HUDEP-2 (cell line): ENCODE measurements at regions not wholly inside any gene's neighbourhood (a gene's known extent, or its start where the extent isn't known, plus 50 kb on each side); places are given as distances from the start of the nearest gene placed in this dataset.
"Not testable (repeated sequence)": the region's sequence is repeated elsewhere in the genome, so short reads cannot be mapped to it uniquely, and the experiment has no call there.

ENCODE experiments used
- DNase-seq, 76 experiments: peaks; one replicate each; lab custom pipeline; 2025; ENCODE audit not compliant: unreplicated experiment in 76 of 76; lab: John Stamatoyannopoulos, UW

GRCh38 chr10:33674491-33674890 is 340.0 kb upstream of the NRP1 start:
- DNase-seq = no peak

GRCh38 chr10:33673839-33674415 is 339.5 kb upstream of the NRP1 start:
- DNase-seq = no peak

GRCh38 chr10:33669904-33670303 is 335.4 kb upstream of the NRP1 start:
- DNase-seq = no peak

- no peak for DNase-seq
Observed at GRCh38 chr10:33666686-33667480, 332.4 kb upstream of the NRP1 start.

GRCh38 chr10:33665501-33665900 is 331.0 kb upstream of the NRP1 start:
- DNase-seq = no peak

GRCh38 chr10:33664070-33664469 is 329.6 kb upstream of the NRP1 start:
- DNase-seq = no peak

GRCh38 chr10:33661580-33662336 is 327.3 kb upstream of the NRP1 start:
- DNase-seq = no peak

GRCh38 chr10:33660329-33660728 is 325.9 kb upstream of the NRP1 start:
- DNase-seq = no peak

- DNase-seq = no peak
Observed at GRCh38 chr10:33657913-33658312, 323.4 kb upstream of the NRP1 start.

- DNase-seq = no peak
Observed at GRCh38 chr10:33657154-33657908, 322.9 kb upstream of the NRP1 start.

- DNase-seq = no peak
Observed at GRCh38 chr10:33655921-33656320, 321.5 kb upstream of the NRP1 start.

GRCh38 chr10:33655165-33655815 is 320.8 kb upstream of the NRP1 start:
- no peak for DNase-seq

- no peak for DNase-seq
Observed at GRCh38 chr10:33653584-33654367, 319.3 kb upstream of the NRP1 start.

GRCh38 chr10:33652870-33653269 is 318.4 kb upstream of the NRP1 start:
- no peak for DNase-seq

- not testable (repeated sequence) for DNase-seq
Observed at GRCh38 chr10:33650131-33650530, 315.7 kb upstream of the NRP1 start.

- no peak for DNase-seq
Observed at GRCh38 chr10:33643042-33643441, 308.6 kb upstream of the NRP1 start.

- no peak for DNase-seq
Observed at GRCh38 chr10:33638891-33639290, 304.4 kb upstream of the NRP1 start.

- no peak for DNase-seq
Observed at GRCh38 chr10:33638374-33638773, 303.9 kb upstream of the NRP1 start.

- DNase-seq = no peak
Observed at GRCh38 chr10:33635967-33636515, 301.6 kb upstream of the NRP1 start.
